ENCODE measurements at regions not wholly inside any gene's neighbourhood (a gene's known extent, or its start where the extent isn't known, plus 50 kb on each side); places are given as distances from the start of the nearest gene placed in this dataset.

- H3K56ac ChIP-seq (ENCODE audit: low read length), result peak overlapping the region; percentile 40
- H3K4me2 ChIP-seq (ENCODE audit: low read length), result peak overlapping the region; percentile 22
- H3K4ac ChIP-seq (ENCODE audit: low read depth, low read length), result no peak overlapping the region
- no peak overlapping the region for H3K18ac ChIP-seq (ENCODE audit: low read length)
- DNase-seq, result no peak
- H2BK5ac ChIP-seq (ENCODE audit: low read length), result no peak overlapping the region
- H4K5ac ChIP-seq (ENCODE audit: low read length), result no peak overlapping the region
- no peak overlapping the region for H2AK5ac ChIP-seq (ENCODE audit: low read length)
- H3K79me2 ChIP-seq (ENCODE audit: control insufficient read depth, insufficient read depth, low read length), result no peaks in the 10 kb centered on the region
- H3K4me1 ChIP-seq (ENCODE audit: control insufficient read depth, low read depth, low read length), result no peaks in the 10 kb centered on the region
- H3K79me1 ChIP-seq (ENCODE audit: low read length), result no peaks in the 10 kb centered on the region
- H3K27ac ChIP-seq (ENCODE audit: low read depth, low read length), result no peak overlapping the region
- H4K8ac ChIP-seq (ENCODE audit: low read depth, low read length), result no peak overlapping the region
- no CpG with 5 or more reads among the region's 25 CpGs for WGBS (ENCODE audit: extremely low coverage, insufficient coverage, low lambda C conversion rate)
- H3K9ac ChIP-seq (ENCODE audit: low read length), result no peak overlapping the region
- no peaks in the 10 kb centered on the region for H3K36me3 ChIP-seq (ENCODE audit: control insufficient read depth, insufficient read depth, low read length)
- H3K4me3 ChIP-seq (ENCODE audit: low read length), result no peak overlapping the region
- no peak overlapping the region for H2BK120ac ChIP-seq (ENCODE audit: low read depth, low read length)
- H3K23ac ChIP-seq (ENCODE audit: low read length), result no peak overlapping the region
- H2BK15ac ChIP-seq (replicated peaks; ENCODE audit: low read depth), result no peak overlapping the region
- peaks cover 4% of the 10 kb centered on the region for H3K27me3 ChIP-seq (ENCODE audit: insufficient read depth, low read length, poor library complexity)
These were observed 107.7 kb upstream of the SLC6A11 start for GRCh38 chr3:10708216-10708893.

DNA sequence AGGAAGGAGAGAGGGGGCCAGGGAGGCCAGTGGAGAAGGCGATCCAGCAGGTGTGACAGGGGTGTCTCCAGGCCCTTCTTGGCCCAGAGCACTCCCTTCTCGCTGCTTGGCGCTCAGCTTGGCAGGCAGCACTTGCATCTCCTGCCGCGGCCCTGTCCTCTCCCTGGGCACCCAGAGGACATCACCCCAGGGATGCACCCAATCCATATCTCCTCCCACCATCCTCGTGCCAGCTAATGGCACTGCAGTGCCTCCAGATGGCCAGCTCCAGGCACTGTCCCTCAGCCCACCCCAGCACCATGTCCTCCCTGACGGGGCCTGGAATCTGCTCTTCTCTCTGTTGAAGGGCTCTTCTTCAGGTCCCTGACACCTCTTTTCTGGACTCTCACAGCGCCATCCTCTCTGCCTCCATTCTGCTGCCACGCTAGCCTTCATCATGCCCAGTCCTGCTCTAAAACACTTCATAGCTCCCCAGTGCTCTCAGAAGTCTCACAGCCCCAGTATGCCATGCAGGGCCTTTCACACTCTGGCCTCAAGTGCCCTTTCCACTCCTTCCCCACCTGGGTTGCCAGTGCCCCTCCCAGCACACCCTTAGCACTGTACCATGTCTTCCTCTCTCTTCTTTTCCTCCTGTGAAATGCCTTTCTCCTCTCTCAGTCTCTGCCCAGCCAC is 106.8 kb upstream of the SLC6A11 start:
- H3K79me1 ChIP-seq (ENCODE audit: low read length), result no peaks in the 10 kb centered on the region
- no peak overlapping the region for H3K23ac ChIP-seq (ENCODE audit: low read length)
- no peak overlapping the region for H2BK120ac ChIP-seq (ENCODE audit: low read depth, low read length)
- no peak overlapping the region for H3K27ac ChIP-seq (ENCODE audit: low read depth, low read length)
- no peak overlapping the region for H2AK5ac ChIP-seq (ENCODE audit: low read length)
- WGBS (ENCODE audit: extremely low coverage, insufficient coverage, low lambda C conversion rate), result no CpG with 5 or more reads among the region's 9 CpGs
- no peak overlapping the region for H3K56ac ChIP-seq (ENCODE audit: low read length)
- no peak overlapping the region for H4K8ac ChIP-seq (ENCODE audit: low read depth, low read length)
- no peak overlapping the region for H3K4me2 ChIP-seq (ENCODE audit: low read length)
- H2BK15ac ChIP-seq (replicated peaks; ENCODE audit: low read depth), result no peak overlapping the region
- H3K36me3 ChIP-seq (ENCODE audit: control insufficient read depth, insufficient read depth, low read length), result no peaks in the 10 kb centered on the region
- no peak overlapping the region for H3K18ac ChIP-seq (ENCODE audit: low read length)
- H3K79me2 ChIP-seq (ENCODE audit: control insufficient read depth, insufficient read depth, low read length), result no peaks in the 10 kb centered on the region
- H3K27me3 ChIP-seq (ENCODE audit: insufficient read depth, low read length, poor library complexity), result peaks cover 4% of the 10 kb centered on the region
- H3K4me3 ChIP-seq (ENCODE audit: low read length), result no peak overlapping the region
- no peak overlapping the region for H3K4ac ChIP-seq (ENCODE audit: low read depth, low read length)
- no peak overlapping the region for H3K9ac ChIP-seq (ENCODE audit: low read length)
- DNase-seq, result no peak
- no peaks in the 10 kb centered on the region for H3K4me1 ChIP-seq (ENCODE audit: control insufficient read depth, low read depth, low read length)
- H4K5ac ChIP-seq (ENCODE audit: low read length), result no peak overlapping the region
- no peak overlapping the region for H2BK5ac ChIP-seq (ENCODE audit: low read length)

GRCh38 chr3:10712121-10712520 is 103.9 kb upstream of the SLC6A11 start:
- Histone ChIP-seq H2BK5ac (ENCODE audit: low read length) (no peak overlapping the region), H3K18ac (ENCODE audit: low read length) (no peak overlapping the region), H3K27ac (ENCODE audit: low read depth, low read length) (no peak overlapping the region), H2BK120ac (ENCODE audit: low read depth, low read length) (no peak overlapping the region), H3K27me3 (ENCODE audit: insufficient read depth, low read length, poor library complexity) (peaks cover 4% of the 10 kb centered on the region), H3K4me2 (ENCODE audit: low read length) (no peak overlapping the region), H3K79me1 (ENCODE audit: low read length) (no peaks in the 10 kb centered on the region), H3K9ac (ENCODE audit: low read length) (no peak overlapping the region), H4K5ac (ENCODE audit: low read length) (no peak overlapping the region), H3K36me3 (ENCODE audit: control insufficient read depth, insufficient read depth, low read length) (no peaks in the 10 kb centered on the region), H3K4me3 (ENCODE audit: low read length) (no peak overlapping the region), H2BK15ac (replicated peaks; ENCODE audit: low read depth) (no peak overlapping the region), H3K79me2 (ENCODE audit: control insufficient read depth, insufficient read depth, low read length) (no peaks in the 10 kb centered on the region), H2AK5ac (ENCODE audit: low read length) (no peak overlapping the region), H4K8ac (ENCODE audit: low read depth, low read length) (no peak overlapping the region), H3K23ac (ENCODE audit: low read length) (no peak overlapping the region), H3K4ac (ENCODE audit: low read depth, low read length) (no peak overlapping the region), H3K4me1 (ENCODE audit: control insufficient read depth, low read depth, low read length) (no peaks in the 10 kb centered on the region), H3K56ac (ENCODE audit: low read length) (no peak overlapping the region)
- DNase-seq, result no peak
- no CpG with 5 or more reads among the region's 6 CpGs for WGBS (ENCODE audit: extremely low coverage, insufficient coverage, low lambda C conversion rate)

DNA sequence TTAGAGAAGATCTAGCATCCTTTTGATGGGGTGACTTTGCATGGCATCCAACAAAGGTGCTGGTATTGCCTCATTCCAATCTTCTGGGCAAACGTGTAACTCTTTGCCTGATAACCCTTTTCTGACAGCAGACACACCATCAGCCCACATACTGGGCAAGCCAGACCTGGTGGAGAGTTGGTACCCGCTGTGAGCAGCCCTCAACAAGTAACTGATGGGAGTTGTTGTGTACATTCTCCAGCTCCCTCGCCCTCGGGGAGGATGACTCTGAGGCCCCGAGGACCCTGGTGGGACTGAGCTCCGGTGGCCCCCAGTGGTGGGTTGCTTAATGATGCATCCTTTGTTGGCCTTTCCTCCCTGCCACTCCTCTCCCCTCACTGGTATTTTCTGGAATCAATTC is 102.4 kb upstream of the SLC6A11 start:
- H3K18ac ChIP-seq (ENCODE audit: low read length), result no peak overlapping the region
- H3K56ac ChIP-seq (ENCODE audit: low read length), result no peak overlapping the region
- H2BK15ac ChIP-seq (replicated peaks; ENCODE audit: low read depth), result no peak overlapping the region
- no peaks in the 10 kb centered on the region for H3K4me1 ChIP-seq (ENCODE audit: control insufficient read depth, low read depth, low read length)
- no peak overlapping the region for H2BK120ac ChIP-seq (ENCODE audit: low read depth, low read length)
- H3K27ac ChIP-seq (ENCODE audit: low read depth, low read length), result no peak overlapping the region
- no peak overlapping the region for H3K9ac ChIP-seq (ENCODE audit: low read length)
- no peak overlapping the region for H3K4me2 ChIP-seq (ENCODE audit: low read length)
- no peak overlapping the region for H3K4ac ChIP-seq (ENCODE audit: low read depth, low read length)
- no peak overlapping the region for H2AK5ac ChIP-seq (ENCODE audit: low read length)
- no peak overlapping the region for H4K5ac ChIP-seq (ENCODE audit: low read length)
- no peaks in the 10 kb centered on the region for H3K79me1 ChIP-seq (ENCODE audit: low read length)
- H4K8ac ChIP-seq (ENCODE audit: low read depth, low read length), result no peak overlapping the region
- no peak overlapping the region for H3K4me3 ChIP-seq (ENCODE audit: low read length)
- no peaks in the 10 kb centered on the region for H3K36me3 ChIP-seq (ENCODE audit: control insufficient read depth, insufficient read depth, low read length)
- WGBS (ENCODE audit: extremely low coverage, insufficient coverage, low lambda C conversion rate), result no CpG with 5 or more reads among the region's 6 CpGs
- H3K23ac ChIP-seq (ENCODE audit: low read length), result no peak overlapping the region
- H2BK5ac ChIP-seq (ENCODE audit: low read length), result no peak overlapping the region
- no peak for DNase-seq
- H3K27me3 ChIP-seq (ENCODE audit: insufficient read depth, low read length, poor library complexity), result peaks cover 1% of the 10 kb centered on the region
- H3K79me2 ChIP-seq (ENCODE audit: control insufficient read depth, insufficient read depth, low read length), result no peaks in the 10 kb centered on the region

- no peaks in the 10 kb centered on the region for H3K79me1 ChIP-seq (ENCODE audit: low read length)
- no peak overlapping the region for H3K56ac ChIP-seq (ENCODE audit: low read length)
- no peaks in the 10 kb centered on the region for H3K4me1 ChIP-seq (ENCODE audit: control insufficient read depth, low read depth, low read length)
- no peak overlapping the region for H3K4me3 ChIP-seq (ENCODE audit: low read length)
- no peak overlapping the region for H2AK5ac ChIP-seq (ENCODE audit: low read length)
- no peak overlapping the region for H4K8ac ChIP-seq (ENCODE audit: low read depth, low read length)
- no peak overlapping the region for H2BK120ac ChIP-seq (ENCODE audit: low read depth, low read length)
- H3K4me2 ChIP-seq (ENCODE audit: low read length), result no peak overlapping the region
- DNase-seq, result no peak
- WGBS (ENCODE audit: extremely low coverage, insufficient coverage, low lambda C conversion rate), result no CpG with 5 or more reads among the region's 3 CpGs
- H3K18ac ChIP-seq (ENCODE audit: low read length), result no peak overlapping the region
- no peak overlapping the region for H3K4ac ChIP-seq (ENCODE audit: low read depth, low read length)
- no peak overlapping the region for H3K23ac ChIP-seq (ENCODE audit: low read length)
- no peaks in the 10 kb centered on the region for H3K79me2 ChIP-seq (ENCODE audit: control insufficient read depth, insufficient read depth, low read length)
- no peak overlapping the region for H2BK15ac ChIP-seq (replicated peaks; ENCODE audit: low read depth)
- no peak overlapping the region for H3K27ac ChIP-seq (ENCODE audit: low read depth, low read length)
- H3K27me3 ChIP-seq (ENCODE audit: insufficient read depth, low read length, poor library complexity), result no peaks in the 10 kb centered on the region
- no peaks in the 10 kb centered on the region for H3K36me3 ChIP-seq (ENCODE audit: control insufficient read depth, insufficient read depth, low read length)
- no peak overlapping the region for H4K5ac ChIP-seq (ENCODE audit: low read length)
- H3K9ac ChIP-seq (ENCODE audit: low read length), result no peak overlapping the region
- no peak overlapping the region for H2BK5ac ChIP-seq (ENCODE audit: low read length)
These were observed 100.1 kb upstream of the SLC6A11 start for GRCh38 chr3:10715886-10716285.

DNA sequence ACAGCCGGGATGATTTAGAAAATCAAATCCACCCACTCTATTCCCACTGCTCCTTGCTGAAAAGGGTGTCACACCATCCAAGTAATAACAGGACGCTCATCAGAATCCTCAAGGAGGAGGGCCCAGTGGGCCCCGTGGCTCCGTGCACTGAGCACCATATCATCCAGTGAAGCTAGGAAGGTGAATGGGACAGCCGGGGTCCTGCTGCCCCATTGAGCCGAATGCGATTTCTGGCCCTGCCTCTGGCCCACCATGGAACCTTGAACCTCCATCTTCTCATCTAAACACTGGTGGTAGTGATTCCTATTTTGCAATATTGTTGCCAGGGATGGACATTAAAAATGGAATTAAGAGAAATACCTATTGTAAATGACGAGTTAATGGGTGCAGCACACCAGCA is 99.1 kb upstream of the SLC6A11 start:
- DNase-seq, result no peak
- Histone ChIP-seq H2AK5ac (ENCODE audit: low read length) (no peak overlapping the region), H4K8ac (ENCODE audit: low read depth, low read length) (no peak overlapping the region), H3K4me3 (ENCODE audit: low read length) (no peak overlapping the region), H2BK120ac (ENCODE audit: low read depth, low read length) (no peak overlapping the region), H3K4ac (ENCODE audit: low read depth, low read length) (no peak overlapping the region), H3K27ac (ENCODE audit: low read depth, low read length) (no peak overlapping the region), H3K4me2 (ENCODE audit: low read length) (no peak overlapping the region), H2BK15ac (replicated peaks; ENCODE audit: low read depth) (no peak overlapping the region), H4K5ac (ENCODE audit: low read length) (no peak overlapping the region), H3K79me1 (ENCODE audit: low read length) (no peaks in the 10 kb centered on the region), H3K79me2 (ENCODE audit: control insufficient read depth, insufficient read depth, low read length) (no peaks in the 10 kb centered on the region), H2BK5ac (ENCODE audit: low read length) (no peak overlapping the region), H3K9ac (ENCODE audit: low read length) (no peak overlapping the region), H3K18ac (ENCODE audit: low read length) (no peak overlapping the region), H3K56ac (ENCODE audit: low read length) (no peak overlapping the region), H3K23ac (ENCODE audit: low read length) (no peak overlapping the region), H3K4me1 (ENCODE audit: control insufficient read depth, low read depth, low read length) (no peaks in the 10 kb centered on the region), H3K27me3 (ENCODE audit: insufficient read depth, low read length, poor library complexity) (no peaks in the 10 kb centered on the region), H3K36me3 (ENCODE audit: control insufficient read depth, insufficient read depth, low read length) (no peaks in the 10 kb centered on the region)
- no CpG with 5 or more reads among the region's 8 CpGs for WGBS (ENCODE audit: extremely low coverage, insufficient coverage, low lambda C conversion rate)
